GM21515 (cell line): ENCODE measurements at regions not wholly inside any gene's neighbourhood (a gene's known extent, or its start where the extent isn't known, plus 50 kb on each side); places are given as distances from the start of the nearest gene placed in this dataset.

Experiments
- ATAC-seq: cut with Tn5 transposase; IDR thresholded peaks from one replicate; pipeline ENCODE4 v1.9.1; 2021; ENCODE audit not compliant: unreplicated experiment

GRCh38 chr11:116272181-116272789 is 500.5 kb downstream of the BUD13 start:
- no peak for ATAC-seq

DNA sequence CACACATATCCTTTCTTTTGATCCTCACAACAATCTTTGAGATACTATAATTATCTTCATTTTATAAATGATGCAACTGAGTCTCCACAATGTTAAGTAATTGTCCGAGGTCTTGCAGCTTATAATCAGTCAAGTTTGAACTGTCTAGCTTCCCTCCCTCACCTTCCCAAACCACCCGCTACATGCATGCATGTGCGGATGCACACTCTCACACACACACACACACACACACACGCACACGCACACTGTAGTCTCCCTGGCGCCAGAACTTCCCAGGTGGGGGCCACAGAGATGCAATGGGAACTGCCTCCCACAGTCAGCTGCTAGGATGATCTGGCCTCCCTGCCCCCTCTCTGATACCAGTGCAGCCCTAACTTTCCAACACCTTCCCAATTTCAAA is 501.3 kb downstream of the BUD13 start:
- ATAC-seq, result no peak

GRCh38 chr11:116267146-116267545 is 505.6 kb downstream of the BUD13 start:
- no peak for ATAC-seq

GRCh38 chr11:116263770-116264169 is 509.0 kb downstream of the BUD13 start:
- ATAC-seq, result no peak

DNA sequence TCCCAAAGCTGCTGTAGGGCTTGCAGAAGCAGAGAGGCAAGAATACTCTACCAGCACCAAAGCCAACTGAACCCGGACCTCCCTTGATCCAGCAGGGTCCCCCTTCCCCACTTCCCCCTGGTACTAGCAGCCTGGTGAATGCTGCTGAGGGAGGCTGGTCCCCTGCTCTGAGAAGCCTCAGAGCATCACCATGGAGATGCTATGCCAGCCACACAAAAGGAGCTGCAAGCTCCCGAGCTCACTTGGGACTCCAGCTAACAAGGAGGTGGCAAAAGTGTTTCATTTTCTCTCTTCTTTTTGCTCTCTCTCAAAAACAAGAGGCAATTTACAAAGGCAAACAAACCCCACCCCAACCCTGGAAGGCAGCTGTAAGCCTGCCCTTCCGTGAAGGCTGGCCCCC is 509.8 kb downstream of the BUD13 start:
- no peak for ATAC-seq

- ATAC-seq, result no peak
These were observed 510.4 kb downstream of the BUD13 start for GRCh38 chr11:116262370-116262769.

GRCh38 chr11:116261606-116262005 is 511.2 kb downstream of the BUD13 start:
- no peak for ATAC-seq

DNA sequence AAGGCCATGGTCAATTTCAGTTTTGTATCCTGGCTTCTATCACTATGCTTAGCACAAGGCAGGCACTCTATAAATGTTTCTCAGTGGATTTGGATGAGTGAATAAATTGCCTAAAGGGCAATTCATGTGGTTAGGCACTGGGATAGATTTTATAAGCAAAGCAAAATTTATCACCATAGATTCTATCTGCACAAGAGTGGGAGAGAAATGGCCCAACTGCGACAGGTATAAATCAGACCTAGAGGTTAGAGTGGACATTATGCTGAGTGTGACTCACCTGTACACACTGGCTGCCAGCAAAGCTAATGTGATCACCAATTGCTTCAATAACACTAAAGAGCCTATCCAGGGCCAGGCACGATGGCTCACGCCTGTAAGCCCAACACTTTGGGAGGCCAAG is 514.0 kb downstream of the BUD13 start:
- no peak for ATAC-seq

GRCh38 chr11:116257883-116258282 is 514.9 kb downstream of the BUD13 start:
- no peak for ATAC-seq

GRCh38 chr11:116257092-116257491 is 515.7 kb downstream of the BUD13 start:
- no peak for ATAC-seq

- ATAC-seq, result no peak
These were observed 516.6 kb downstream of the BUD13 start for GRCh38 chr11:116256215-116256614.

- no peak for ATAC-seq
These were observed 517.4 kb downstream of the BUD13 start for GRCh38 chr11:116255321-116255953.

GRCh38 chr11:116250155-116250554 is 522.6 kb downstream of the BUD13 start:
- no peak for ATAC-seq

- ATAC-seq, result no peak
These were observed 523.2 kb downstream of the BUD13 start for GRCh38 chr11:116249561-116249960.

DNA sequence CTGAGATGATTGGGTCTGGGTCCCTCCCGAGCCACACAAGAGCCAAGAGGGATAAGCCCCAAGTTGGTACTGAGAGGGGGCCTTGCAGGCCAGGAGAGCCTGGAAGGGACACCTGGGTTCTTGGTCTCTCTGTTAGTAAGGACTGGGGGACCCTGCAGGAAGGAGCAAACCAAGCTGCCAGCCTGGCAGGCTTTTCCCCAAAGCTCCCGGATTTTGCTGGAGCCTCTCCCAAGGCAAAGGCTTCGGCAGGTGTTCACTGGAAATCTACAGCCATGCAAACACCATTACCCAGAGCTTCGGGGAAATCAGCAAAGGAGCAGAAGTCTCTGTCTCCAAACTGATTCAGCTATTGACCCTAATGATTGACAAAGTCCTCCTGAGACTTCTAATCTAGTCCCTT is 527.9 kb downstream of the BUD13 start:
- ATAC-seq, result no peak

DNA sequence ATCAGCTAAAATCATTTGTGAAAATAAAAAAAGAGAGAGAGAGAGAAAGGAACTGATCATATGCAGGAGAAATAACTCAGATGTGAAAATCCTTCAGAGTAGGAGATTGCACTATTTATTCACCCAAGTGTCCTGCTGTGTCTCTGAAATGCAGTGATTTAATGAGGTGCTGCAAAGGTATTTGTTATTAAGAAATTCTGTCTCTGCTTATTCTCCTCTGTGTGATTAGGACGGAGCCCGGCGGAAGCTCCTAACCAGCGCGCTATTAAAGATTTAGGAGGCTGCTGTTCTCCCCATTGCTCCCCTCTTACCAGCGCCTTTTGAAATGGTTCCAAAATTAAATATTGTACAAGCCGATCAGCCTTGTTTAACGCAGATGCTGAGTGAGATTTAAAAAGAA is 528.3 kb downstream of the BUD13 start:
- no peak for ATAC-seq

- ATAC-seq, result no peak
These were observed 528.8 kb downstream of the BUD13 start for GRCh38 chr11:116243991-116244390.

DNA sequence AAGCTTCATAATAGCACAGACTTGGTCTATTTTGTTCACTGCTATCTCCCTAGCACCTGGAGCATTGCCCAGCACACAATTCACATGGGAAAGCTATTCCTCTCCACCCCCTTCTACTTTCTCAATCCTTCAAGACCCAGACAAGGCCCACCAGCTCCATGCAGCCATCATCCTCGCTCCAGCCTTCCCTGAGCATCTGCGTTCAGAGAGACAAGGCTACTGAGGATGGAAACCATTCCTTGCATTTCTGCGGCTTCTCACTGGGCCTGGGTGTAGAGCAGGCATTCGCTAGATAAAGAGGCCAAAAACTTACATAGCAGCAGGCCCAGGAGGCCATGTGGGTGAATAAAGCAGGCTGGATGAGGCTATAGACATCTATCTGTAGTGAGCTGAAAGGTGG is 530.8 kb downstream of the BUD13 start:
- no peak for ATAC-seq

- ATAC-seq, result no peak
These were observed 532.1 kb downstream of the BUD13 start for GRCh38 chr11:116240710-116241109.

DNA sequence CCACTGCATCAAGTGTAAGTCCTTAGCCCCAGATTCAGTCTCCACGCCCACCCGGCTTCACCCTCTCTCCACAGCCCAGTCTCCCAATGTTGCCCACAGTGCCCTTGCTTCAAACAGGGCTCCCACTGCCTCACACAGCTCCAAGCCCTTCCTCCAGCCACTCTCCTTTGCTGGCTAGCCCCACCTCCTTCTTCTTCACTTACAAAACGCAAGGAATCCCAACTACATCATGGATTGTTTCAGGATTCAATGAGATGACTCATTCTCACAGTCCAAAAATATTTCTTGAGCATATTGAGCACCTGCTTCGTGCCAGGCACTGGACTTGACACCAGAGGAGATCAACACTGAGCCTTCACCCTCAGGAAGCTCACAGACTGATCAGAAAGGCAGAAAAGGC is 533.5 kb downstream of the BUD13 start:
- no peak for ATAC-seq

- no peak for ATAC-seq
These were observed 537.7 kb downstream of the BUD13 start for GRCh38 chr11:116234989-116235568.

- no peak for ATAC-seq
These were observed 539.2 kb downstream of the BUD13 start for GRCh38 chr11:116233561-116233960.

- no peak for ATAC-seq
These were observed 540.4 kb downstream of the BUD13 start for GRCh38 chr11:116232364-116232828.
